NCI-H1417 (cell line): ENCODE measurements at regions not wholly inside any gene's neighbourhood (a gene's known extent, or its start where the extent isn't known, plus 50 kb on each side); places are given as distances from the start of the nearest gene placed in this dataset.
A peak's percentile ranks its signal among the peaks of the same experiment; 100 is the strongest.

ENCODE experiments used
- DNase-seq, 3 experiments: peaks; one replicate each; lab custom pipeline; 2025; lab: John Stamatoyannopoulos, UW

GRCh38 chr5:125725691-125726090, 697.5 kb upstream of the GRAMD2B start:
- DNase-seq: no peak

GRCh38 chr5:125743939-125744338, 679.3 kb upstream of the GRAMD2B start:
- no peak for DNase-seq

- no peak for DNase-seq
Measured at GRCh38 chr5:125746917-125747316, 676.3 kb upstream of the GRAMD2B start.

GRCh38 chr5:125750147-125750860, 672.9 kb upstream of the GRAMD2B start:
- DNase-seq: no peak

- no peak for DNase-seq
Measured at GRCh38 chr5:125750861-125751186, 672.4 kb upstream of the GRAMD2B start.

- DNase-seq: no peak
Measured at GRCh38 chr5:125756456-125756855, 666.8 kb upstream of the GRAMD2B start.

- DNase-seq: no peak
Measured at GRCh38 chr5:125766706-125767105, 656.5 kb upstream of the GRAMD2B start.

GRCh38 chr5:125775896-125776295, 647.3 kb upstream of the GRAMD2B start:
- DNase-seq: no peak

GRCh38 chr5:125776656-125777139, 646.5 kb upstream of the GRAMD2B start:
- DNase-seq: no peak

GRCh38 chr5:125778791-125779190, 644.4 kb upstream of the GRAMD2B start:
- peak in 1 of 3 experiments; percentile 43 for DNase-seq

- no peak for DNase-seq
Measured at GRCh38 chr5:125785407-125785806, 637.8 kb upstream of the GRAMD2B start.

GRCh38 chr5:125786021-125786420, 637.2 kb upstream of the GRAMD2B start:
- no peak for DNase-seq

- no peak for DNase-seq
Measured at GRCh38 chr5:125793470-125793869, 629.7 kb upstream of the GRAMD2B start.

GRCh38 chr5:125794922-125795321, 628.3 kb upstream of the GRAMD2B start:
- DNase-seq: no peak

GRCh38 chr5:125798307-125798706, 624.9 kb upstream of the GRAMD2B start:
- no peak for DNase-seq

GRCh38 chr5:125812651-125813050, 610.6 kb upstream of the GRAMD2B start:
- DNase-seq: peak in 1 of 3 experiments; percentile 1

- DNase-seq: peak in 1 of 3 experiments; percentile 7
Measured at GRCh38 chr5:125813221-125813974, 609.8 kb upstream of the GRAMD2B start.

GRCh38 chr5:125814119-125814518, 609.1 kb upstream of the GRAMD2B start:
- peak in 1 of 3 experiments; percentile 26 for DNase-seq

- no peak for DNase-seq
Measured at GRCh38 chr5:125823572-125823971, 599.6 kb upstream of the GRAMD2B start.

- no peak for DNase-seq
Measured at GRCh38 chr5:125826214-125826613, 597.0 kb upstream of the GRAMD2B start.

- DNase-seq: no peak
Measured at GRCh38 chr5:125829349-125829748, 593.9 kb upstream of the GRAMD2B start.

- peak in 1 of 3 experiments; percentile 12 for DNase-seq
Measured at GRCh38 chr5:125833398-125833797, 589.8 kb upstream of the GRAMD2B start.

- DNase-seq: no peak
Measured at GRCh38 chr5:125834438-125835115, 588.6 kb upstream of the GRAMD2B start.
